ENCODE measurements at regions not wholly inside any gene's neighbourhood (a gene's known extent, or its start where the extent isn't known, plus 50 kb on each side); places are given as distances from the start of the nearest gene placed in this dataset.

- Mint-ChIP-seq H3K9me3 (no peaks in the 10 kb centered on the region), H3K27me3 (no peaks in the 10 kb centered on the region), H3K4me3 (no peak overlapping the region), H3K36me3 (ENCODE audit: low read depth) (no peaks in the 10 kb centered on the region), H3K27ac (no peak overlapping the region), H3K4me1 (ENCODE audit: low read depth) (no peaks in the 10 kb centered on the region)
- intact Hi-C loops (cut with micrococcal nuclease) = no loop called here
Observed at GRCh38 chr2:64289737-64290136, 145.5 kb upstream of the PELI1 start.

GRCh38 chr2:64291181-64291580, 147.0 kb upstream of the PELI1 start:
- Mint-ChIP-seq H3K4me1 (ENCODE audit: low read depth) (peaks cover 10% of the 10 kb centered on the region), H3K9me3 (no peaks in the 10 kb centered on the region), H3K27me3 (peaks cover 2% of the 10 kb centered on the region), H3K4me3 (no peak overlapping the region), H3K36me3 (ENCODE audit: low read depth) (no peaks in the 10 kb centered on the region), H3K27ac (no peak overlapping the region)
- intact Hi-C loops (cut with micrococcal nuclease) = no loop called here

GRCh38 chr2:64295326-64296139, 151.3 kb upstream of the PELI1 start:
- H3K27me3 Mint-ChIP-seq = peaks cover 5% of the 10 kb centered on the region
- intact Hi-C loops (cut with micrococcal nuclease) = no loop called here
- no peak overlapping the region for H3K4me3 Mint-ChIP-seq
- H3K9me3 Mint-ChIP-seq = no peaks in the 10 kb centered on the region
- peaks cover 21% of the 10 kb centered on the region for H3K4me1 Mint-ChIP-seq (ENCODE audit: low read depth)
- no peaks in the 10 kb centered on the region for H3K36me3 Mint-ChIP-seq (ENCODE audit: low read depth)
- H3K27ac Mint-ChIP-seq = no peak overlapping the region

GRCh38 chr2:64296140-64296480, 151.9 kb upstream of the PELI1 start:
- no peak overlapping the region for H3K4me3 Mint-ChIP-seq
- no peak overlapping the region for H3K27ac Mint-ChIP-seq
- H3K27me3 Mint-ChIP-seq = peaks cover 5% of the 10 kb centered on the region
- H3K4me1 Mint-ChIP-seq (ENCODE audit: low read depth) = peaks cover 21% of the 10 kb centered on the region
- H3K36me3 Mint-ChIP-seq (ENCODE audit: low read depth) = no peaks in the 10 kb centered on the region
- no peaks in the 10 kb centered on the region for H3K9me3 Mint-ChIP-seq
- intact Hi-C loops (cut with micrococcal nuclease) = no loop called here

- no peaks in the 10 kb centered on the region for H3K36me3 Mint-ChIP-seq (ENCODE audit: low read depth)
- H3K27me3 Mint-ChIP-seq = peaks cover 5% of the 10 kb centered on the region
- H3K27ac Mint-ChIP-seq = no peak overlapping the region
Observed at GRCh38 chr2:64296695-64297346, 152.6 kb upstream of the PELI1 start.

GRCh38 chr2:64298161-64298560, 153.9 kb upstream of the PELI1 start:
- intact Hi-C loops (cut with micrococcal nuclease) = no loop called here
- Mint-ChIP-seq H3K4me3 (no peak overlapping the region), H3K36me3 (ENCODE audit: low read depth) (no peaks in the 10 kb centered on the region), H3K27me3 (peaks cover 5% of the 10 kb centered on the region), H3K9me3 (no peaks in the 10 kb centered on the region), H3K4me1 (ENCODE audit: low read depth) (peaks cover 21% of the 10 kb centered on the region), H3K27ac (no peak overlapping the region)

More at GRCh38 chr2:64296695-64297346, 152.6 kb upstream of the PELI1 start:
- peaks cover 21% of the 10 kb centered on the region for H3K4me1 Mint-ChIP-seq (ENCODE audit: low read depth)
- H3K9me3 Mint-ChIP-seq = no peaks in the 10 kb centered on the region
- no peak overlapping the region for H3K4me3 Mint-ChIP-seq
- intact Hi-C loops (cut with micrococcal nuclease) = no loop called here

- Mint-ChIP-seq H3K27ac (no peak overlapping the region), H3K36me3 (ENCODE audit: low read depth) (no peaks in the 10 kb centered on the region), H3K27me3 (peaks cover 5% of the 10 kb centered on the region), H3K4me3 (no peak overlapping the region), H3K9me3 (peaks cover 2% of the 10 kb centered on the region), H3K4me1 (ENCODE audit: low read depth) (peaks cover 21% of the 10 kb centered on the region)
- intact Hi-C loops (cut with micrococcal nuclease) = no loop called here
Observed at GRCh38 chr2:64300066-64300465, 153.9 kb upstream of the LGALSL start.

GRCh38 chr2:64303250-64303649, 150.7 kb upstream of the LGALSL start:
- Mint-ChIP-seq H3K27ac (no peak overlapping the region), H3K9me3 (peaks cover 8% of the 10 kb centered on the region), H3K4me1 (ENCODE audit: low read depth) (peaks cover 3% of the 10 kb centered on the region), H3K27me3 (peaks cover 2% of the 10 kb centered on the region), H3K36me3 (ENCODE audit: low read depth) (no peaks in the 10 kb centered on the region), H3K4me3 (no peak overlapping the region)
- intact Hi-C loops (cut with micrococcal nuclease) = no loop called here

- H3K27ac Mint-ChIP-seq = no peak overlapping the region
- intact Hi-C loops (cut with micrococcal nuclease) = no loop called here
- no peaks in the 10 kb centered on the region for H3K36me3 Mint-ChIP-seq (ENCODE audit: low read depth)
- no peak overlapping the region for H3K4me3 Mint-ChIP-seq
- peaks cover 8% of the 10 kb centered on the region for H3K9me3 Mint-ChIP-seq
- H3K4me1 Mint-ChIP-seq (ENCODE audit: low read depth) = peaks cover 19% of the 10 kb centered on the region
- peaks cover 3% of the 10 kb centered on the region for H3K27me3 Mint-ChIP-seq
Observed at GRCh38 chr2:64307421-64307820, 146.5 kb upstream of the LGALSL start.

GRCh38 chr2:64311191-64311910, 142.6 kb upstream of the LGALSL start:
- intact Hi-C loops (cut with micrococcal nuclease) = loop anchor here (5.0 to 10.0 kb wide), 2 partner anchors 47 to 264 kb away; no protein-coding TSS in a partner anchor
- peaks cover 3% of the 10 kb centered on the region for H3K27me3 Mint-ChIP-seq

GRCh38 chr2:64311948-64312621, 141.9 kb upstream of the LGALSL start:
- H3K27ac Mint-ChIP-seq = peak overlapping the region; percentile 25
- no peaks in the 10 kb centered on the region for H3K9me3 Mint-ChIP-seq
- peaks cover 3% of the 10 kb centered on the region for H3K27me3 Mint-ChIP-seq
- no peaks in the 10 kb centered on the region for H3K36me3 Mint-ChIP-seq (ENCODE audit: low read depth)
- intact Hi-C loops (cut with micrococcal nuclease) = loop anchor here (5.0 to 10.0 kb wide), 2 partner anchors 47 to 265 kb away; no protein-coding TSS in a partner anchor
- H3K4me1 Mint-ChIP-seq (ENCODE audit: low read depth) = peaks cover 24% of the 10 kb centered on the region
- H3K4me3 Mint-ChIP-seq = no peak overlapping the region

More at GRCh38 chr2:64311191-64311910, 142.6 kb upstream of the LGALSL start:
- H3K9me3 Mint-ChIP-seq = no peaks in the 10 kb centered on the region
- peak overlapping the region; percentile 41 for H3K27ac Mint-ChIP-seq
- H3K4me3 Mint-ChIP-seq = no peak overlapping the region
- H3K4me1 Mint-ChIP-seq (ENCODE audit: low read depth) = peaks cover 24% of the 10 kb centered on the region
- no peaks in the 10 kb centered on the region for H3K36me3 Mint-ChIP-seq (ENCODE audit: low read depth)

GRCh38 chr2:64312622-64313397, 141.2 kb upstream of the LGALSL start:
- intact Hi-C loops (cut with micrococcal nuclease) = loop anchor here (5.0 to 10.0 kb wide), 2 partner anchors 48 to 266 kb away; no protein-coding TSS in a partner anchor

GRCh38 chr2:64313398-64313723, 140.6 kb upstream of the LGALSL start:
- Mint-ChIP-seq H3K36me3 (ENCODE audit: low read depth) (no peaks in the 10 kb centered on the region), H3K4me3 (no peak overlapping the region), H3K9me3 (no peaks in the 10 kb centered on the region), H3K4me1 (ENCODE audit: low read depth) (peaks cover 24% of the 10 kb centered on the region), H3K27ac (no peak overlapping the region), H3K27me3 (peaks cover 3% of the 10 kb centered on the region)
- intact Hi-C loops (cut with micrococcal nuclease) = loop anchor here (5.0 to 10.0 kb wide), 2 partner anchors 49 to 266 kb away; no protein-coding TSS in a partner anchor

More at GRCh38 chr2:64312622-64313397, 141.2 kb upstream of the LGALSL start:
- Mint-ChIP-seq H3K27me3 (peaks cover 3% of the 10 kb centered on the region), H3K36me3 (ENCODE audit: low read depth) (no peaks in the 10 kb centered on the region), H3K9me3 (no peaks in the 10 kb centered on the region), H3K4me1 (ENCODE audit: low read depth) (peaks cover 24% of the 10 kb centered on the region), H3K27ac (peak overlapping the region; percentile 25), H3K4me3 (no peak overlapping the region)
